HEK293T (cell line): ENCODE measurements at regions not wholly inside any gene's neighbourhood (a gene's known extent, or its start where the extent isn't known, plus 50 kb on each side); places are given as distances from the start of the nearest gene placed in this dataset.

Experiments
- ARNT ChIP-seq: fragments of 450-650 bp; IDR thresholded peaks from 2 replicates; pipeline ENCODE4 v1.6.1; 2017; ENCODE audit warnings: mild to moderate bottlenecking
- BHLHE40 ChIP-seq: fragments of 450-650 bp; IDR thresholded peaks from 2 replicates; pipeline ENCODE4 v1.6.1; 2016; ENCODE audit warnings: mild to moderate bottlenecking, moderate library complexity, borderline replicate concordance
- FOXA1 ChIP-seq: fragments of 450-650 bp; IDR thresholded peaks from 2 replicates; pipeline ENCODE4 v1.6.1; 2016; ENCODE audit warnings: mild to moderate bottlenecking
- FOXM1 ChIP-seq: fragments of 450-650 bp; IDR thresholded peaks from 2 replicates; pipeline ENCODE4 v1.6.1; 2017; ENCODE audit warnings: mild to moderate bottlenecking, borderline replicate concordance
- NFRKB ChIP-seq: fragments of 450-650 bp; IDR thresholded peaks from 2 replicates; pipeline ENCODE4 v1.6.1; 2016; ENCODE audit warnings: mild to moderate bottlenecking, moderate library complexity
- SP1 ChIP-seq: fragments of 450-650 bp; IDR thresholded peaks from 2 replicates; pipeline ENCODE4 v1.6.1; 2017
- SUZ12 ChIP-seq: fragments of 450-650 bp; IDR thresholded peaks from 2 replicates; pipeline ENCODE4 v1.6.1; 2016; ENCODE audit warnings: mild to moderate bottlenecking
- TARDBP ChIP-seq: fragments of 450-650 bp; IDR thresholded peaks from 2 replicates; pipeline ENCODE4 v1.6.1; 2016
- ZNF384 ChIP-seq: fragments of 450-650 bp; IDR thresholded peaks from 2 replicates; pipeline ENCODE4 v1.6.1; 2016

- TF ChIP-seq NFRKB (no peak), SP1 (no peak), FOXA1 (no peak), ZNF384 (no peak), FOXM1 (no peak), BHLHE40 (no peak), ARNT (no peak), TARDBP (no peak), SUZ12 (no peak)
Measured at GRCh38 chr7:86963599-86964230, 95.7 kb downstream of the ELAPOR2 start.
